GM21423 (cell line): ENCODE measurements at regions not wholly inside any gene's neighbourhood (a gene's known extent, or its start where the extent isn't known, plus 50 kb on each side); places are given as distances from the start of the nearest gene placed in this dataset.

Source experiments
- ATAC-seq: cut with Tn5 transposase; IDR thresholded peaks from one replicate; pipeline ENCODE4 v1.9.1; 2021; ENCODE audit warnings: mild to moderate bottlenecking, moderate library complexity; ENCODE audit not compliant: unreplicated experiment

- no peak for ATAC-seq
Measured at GRCh38 chr2:104790100-104790811, 63.7 kb upstream of the POU3F3 start.

GRCh38 chr2:104790901-104791495 is 62.9 kb upstream of the POU3F3 start:
- ATAC-seq = no peak

- ATAC-seq = no peak
Measured at GRCh38 chr2:104793966-104794365, 59.9 kb upstream of the POU3F3 start.

- no peak for ATAC-seq
Measured at GRCh38 chr2:104794441-104794840, 59.5 kb upstream of the POU3F3 start.
